Ovary (tissue), 3 donors: ENCODE measurements at regions not wholly inside any gene's neighbourhood (a gene's known extent, or its start where the extent isn't known, plus 50 kb on each side); places are given as distances from the start of the nearest gene placed in this dataset.

Experiments
- POLR2A ChIP-seq: fragments of 450-650 bp; IDR thresholded peaks from one replicate; pipeline ENCODE4 v1.6.1; 2017; ENCODE audit warnings: antibody characterized with exemption, mild to moderate bottlenecking, moderate library complexity
- TF ChIP-seq, protein P1 (sequence below), 3 donors: fragments of 450-650 bp in 2 of 3; fragments of 200-600 bp in 1 of 3; IDR thresholded peaks; one replicate each; pipeline versions ENCODE4 v1.5.1 to v1.8.0; 2016 to 2022; ENCODE audit warnings: antibody characterized with exemption in 3 of 3, mild to moderate bottlenecking in 1 of 3
- donor health status: DM: no; HTN: no; CAD: no.

DNA sequence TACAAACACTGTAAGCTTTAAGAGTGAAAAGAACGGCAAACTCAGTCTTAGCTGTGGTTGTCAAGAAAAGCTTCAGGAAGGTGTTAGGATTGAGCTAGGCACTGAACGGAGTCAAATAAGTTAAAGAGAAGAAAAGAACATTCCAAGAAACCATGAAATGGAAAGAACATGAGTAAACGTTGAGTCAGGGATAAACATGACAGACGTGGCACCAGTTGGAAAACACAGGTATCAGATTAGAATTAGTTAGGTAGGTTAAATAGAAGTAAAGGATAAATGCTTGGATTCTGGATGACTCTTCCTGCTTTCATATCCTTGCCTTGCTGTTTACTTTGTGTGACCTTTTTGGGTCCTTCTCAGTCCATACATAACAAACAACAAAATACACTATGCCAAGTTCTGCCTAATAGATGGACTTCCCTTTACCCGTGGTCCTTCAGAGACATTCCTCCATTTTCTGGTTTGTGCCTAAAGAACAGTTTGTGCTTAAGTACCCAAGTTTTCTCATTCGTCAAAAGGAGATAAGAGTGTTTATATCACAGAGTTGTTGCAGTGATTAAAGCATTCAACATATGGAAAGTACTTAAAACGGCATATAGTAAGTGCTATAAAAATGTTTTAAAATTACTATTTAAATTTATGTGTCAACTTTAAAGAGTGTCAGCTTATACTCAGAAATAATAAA, 446.9 kb downstream of the TMA16 start:
- TF ChIP-seq, protein P1, sequence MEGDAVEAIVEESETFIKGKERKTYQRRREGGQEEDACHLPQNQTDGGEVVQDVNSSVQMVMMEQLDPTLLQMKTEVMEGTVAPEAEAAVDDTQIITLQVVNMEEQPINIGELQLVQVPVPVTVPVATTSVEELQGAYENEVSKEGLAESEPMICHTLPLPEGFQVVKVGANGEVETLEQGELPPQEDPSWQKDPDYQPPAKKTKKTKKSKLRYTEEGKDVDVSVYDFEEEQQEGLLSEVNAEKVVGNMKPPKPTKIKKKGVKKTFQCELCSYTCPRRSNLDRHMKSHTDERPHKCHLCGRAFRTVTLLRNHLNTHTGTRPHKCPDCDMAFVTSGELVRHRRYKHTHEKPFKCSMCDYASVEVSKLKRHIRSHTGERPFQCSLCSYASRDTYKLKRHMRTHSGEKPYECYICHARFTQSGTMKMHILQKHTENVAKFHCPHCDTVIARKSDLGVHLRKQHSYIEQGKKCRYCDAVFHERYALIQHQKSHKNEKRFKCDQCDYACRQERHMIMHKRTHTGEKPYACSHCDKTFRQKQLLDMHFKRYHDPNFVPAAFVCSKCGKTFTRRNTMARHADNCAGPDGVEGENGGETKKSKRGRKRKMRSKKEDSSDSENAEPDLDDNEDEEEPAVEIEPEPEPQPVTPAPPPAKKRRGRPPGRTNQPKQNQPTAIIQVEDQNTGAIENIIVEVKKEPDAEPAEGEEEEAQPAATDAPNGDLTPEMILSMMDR (IDR thresholded peaks at IDR 0.05) = no peak
- TF ChIP-seq POLR2A = no peak
